HG02588 (cell line): ENCODE measurements at regions not wholly inside any gene's neighbourhood (a gene's known extent, or its start where the extent isn't known, plus 50 kb on each side); places are given as distances from the start of the nearest gene placed in this dataset.
"Not testable (repeated sequence)": the region's sequence is repeated elsewhere in the genome, so short reads cannot be mapped to it uniquely, and the experiment has no call there.

Experiments
- ATAC-seq: cut with Tn5 transposase; IDR thresholded peaks from one replicate; pipeline ENCODE4 v1.9.1; 2021; ENCODE audit warnings: mild to moderate bottlenecking, moderate library complexity; ENCODE audit not compliant: unreplicated experiment

DNA sequence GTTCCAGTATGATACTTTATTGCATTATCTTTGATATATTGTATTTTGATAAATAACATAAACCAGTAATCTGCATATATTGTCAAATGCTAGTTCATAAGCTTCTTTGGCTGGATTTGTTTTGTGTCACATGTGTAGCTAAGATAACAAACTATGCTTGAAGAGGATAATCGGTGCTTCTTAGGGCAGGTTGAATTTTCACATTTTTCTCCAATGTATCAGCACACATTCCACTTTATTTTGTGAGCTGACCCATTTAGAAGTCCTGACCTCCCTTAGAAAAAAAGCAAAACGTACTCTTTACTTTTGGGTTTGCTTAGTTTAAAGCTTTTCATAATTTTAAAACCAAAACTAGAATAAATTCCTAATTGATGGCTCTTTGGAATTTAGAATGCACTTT, 277.7 kb upstream of the DDHD1 start:
- ATAC-seq, result no peak

DNA sequence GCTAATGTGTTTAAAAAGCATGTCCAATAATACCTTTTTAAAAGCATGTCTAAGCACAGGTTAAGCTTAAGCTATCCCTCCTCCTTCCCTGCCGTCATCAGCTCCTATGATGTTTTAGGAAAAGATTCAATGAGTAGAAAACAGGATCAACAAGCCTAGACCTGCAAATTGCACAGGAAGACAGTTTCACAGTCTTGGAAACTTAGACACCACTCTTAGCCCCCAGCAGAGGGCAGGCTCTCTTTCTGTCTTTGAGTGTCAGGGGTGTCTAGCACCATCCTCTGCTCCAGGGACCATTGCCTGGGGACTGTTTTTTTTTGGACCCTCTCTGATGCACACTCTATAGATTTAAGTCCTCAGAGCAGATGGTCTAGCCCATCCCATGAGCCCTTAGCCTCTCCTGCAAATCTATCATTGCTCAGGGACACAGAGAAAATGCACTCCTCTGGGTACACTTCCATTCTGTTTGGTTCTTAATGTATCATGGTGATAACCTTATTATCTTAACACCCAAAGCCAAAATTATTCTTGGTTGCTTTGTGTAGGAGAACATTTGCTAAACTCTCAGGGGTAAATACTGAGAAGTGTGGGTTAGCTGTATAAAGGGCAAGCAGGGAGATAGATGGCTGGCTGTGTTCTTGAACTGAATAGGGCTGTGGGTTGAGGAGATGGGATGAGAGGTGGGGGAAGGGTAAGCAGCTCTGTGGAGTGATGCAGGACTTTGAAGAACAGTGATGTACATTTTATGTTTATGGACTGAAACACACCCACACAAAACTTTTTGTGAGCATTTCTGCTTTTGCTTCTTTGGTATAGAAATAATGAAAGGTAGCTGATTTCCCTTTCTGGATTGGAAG, 259.9 kb upstream of the DDHD1 start:
- no peak for ATAC-seq

DNA sequence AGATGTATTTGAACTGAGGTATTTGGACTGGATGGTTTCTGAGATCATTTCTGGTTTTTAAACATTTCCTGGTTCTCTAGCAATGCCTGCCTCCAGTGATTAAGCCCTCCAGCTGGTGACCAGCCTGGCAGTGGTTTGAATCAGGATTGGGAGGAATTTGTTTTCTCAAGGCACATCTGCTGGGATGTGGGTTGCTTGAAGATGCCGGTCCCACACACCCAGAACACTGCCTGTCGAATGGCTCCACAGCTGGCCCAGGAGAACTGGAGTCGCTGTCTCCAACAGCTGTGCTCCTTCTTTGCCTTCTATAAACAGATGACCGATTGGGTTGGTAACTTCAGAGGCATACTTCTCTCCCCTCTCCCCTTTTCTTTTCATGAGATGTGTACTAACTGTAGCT, 258.0 kb upstream of the DDHD1 start:
- no peak for ATAC-seq

DNA sequence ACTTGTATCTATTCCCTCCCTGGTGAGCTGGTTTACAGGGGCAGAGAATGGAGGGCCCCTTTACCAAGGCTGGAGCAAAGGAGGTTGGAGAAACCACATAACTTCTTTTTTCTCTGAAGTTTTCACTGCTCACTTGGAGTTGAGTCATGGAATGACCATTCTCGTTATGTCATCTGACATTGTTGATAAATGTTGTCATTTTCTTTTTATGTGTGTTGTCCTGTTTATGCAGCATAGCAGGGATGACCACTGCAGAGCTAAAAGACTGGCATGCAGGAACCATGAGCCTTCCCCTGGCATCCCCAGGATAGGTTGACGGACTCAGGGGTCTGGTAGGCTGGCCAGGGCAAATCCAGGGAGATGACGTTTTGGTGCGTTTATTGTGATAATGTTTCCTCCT, 256.8 kb upstream of the DDHD1 start:
- ATAC-seq, result no peak

DNA sequence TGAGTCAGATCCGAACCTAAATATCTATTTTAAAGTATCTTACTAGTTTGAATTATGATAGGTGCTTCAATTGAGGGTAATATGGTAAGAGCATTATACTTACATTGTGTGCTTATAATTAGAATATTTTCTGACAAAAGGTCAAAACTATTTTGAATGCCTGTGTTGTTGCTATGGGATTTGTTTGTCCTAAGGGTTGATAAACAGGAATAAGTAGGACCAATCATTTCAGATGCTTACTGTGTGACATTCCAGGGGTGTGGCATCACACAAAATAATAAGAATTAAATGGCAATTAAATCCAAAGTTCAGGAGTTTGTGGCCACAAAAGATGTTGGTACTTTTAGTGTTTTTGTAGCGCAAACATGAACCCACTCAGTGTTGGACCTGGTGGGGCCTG, 256.2 kb upstream of the DDHD1 start:
- no peak for ATAC-seq

DNA sequence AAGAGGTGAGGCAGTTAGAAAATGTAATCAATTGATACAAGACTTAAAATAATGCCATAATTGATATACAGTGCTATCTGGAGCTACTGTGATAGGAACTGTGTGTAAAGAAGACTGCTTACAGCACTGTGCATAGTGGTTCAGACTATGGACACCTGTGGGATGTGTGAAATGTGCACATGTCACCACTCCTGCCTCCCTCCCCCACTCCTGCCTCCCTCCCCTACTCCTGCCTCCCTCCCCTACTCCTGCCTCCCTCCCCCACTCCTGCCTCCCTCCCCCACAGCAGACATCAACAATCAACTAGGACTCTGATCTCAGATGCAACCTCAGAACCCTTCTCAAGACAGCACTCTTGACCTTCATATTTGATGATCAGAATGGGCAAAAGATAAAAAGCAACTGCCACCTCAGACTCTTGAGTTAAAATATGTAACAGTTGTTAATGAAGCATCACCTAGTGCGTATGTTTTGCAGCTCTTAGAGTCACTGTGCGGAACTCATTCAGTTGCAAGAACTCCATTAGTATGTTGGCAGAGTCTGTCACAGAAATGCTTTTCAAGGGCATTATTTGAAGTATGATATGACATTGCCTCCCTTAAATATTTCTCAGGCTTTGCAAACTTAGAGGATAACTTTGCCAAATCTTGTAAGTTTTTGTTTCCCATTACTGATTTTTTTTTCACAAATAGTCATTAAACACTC, 255.2 kb upstream of the DDHD1 start:
- no peak for ATAC-seq

DNA sequence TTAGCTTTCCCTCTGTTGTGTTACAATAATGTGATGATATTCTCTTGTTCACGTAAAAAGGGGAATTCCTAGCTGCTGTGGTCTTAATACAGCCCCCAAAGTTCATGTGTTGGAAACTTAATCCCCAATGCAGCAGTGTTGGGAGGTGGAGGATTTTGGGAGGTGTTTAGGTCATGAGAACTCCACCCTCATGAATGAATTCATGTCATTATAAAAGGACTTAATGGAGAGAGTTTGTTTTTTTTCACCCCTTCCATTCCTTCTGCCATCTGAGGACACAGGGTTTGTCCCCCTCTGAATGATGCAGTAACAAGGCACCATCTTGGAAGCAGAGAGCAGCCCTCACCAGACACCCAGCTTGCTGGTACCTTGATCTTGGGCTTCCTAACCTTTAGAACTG, 253.4 kb upstream of the DDHD1 start:
- no peak for ATAC-seq

DNA sequence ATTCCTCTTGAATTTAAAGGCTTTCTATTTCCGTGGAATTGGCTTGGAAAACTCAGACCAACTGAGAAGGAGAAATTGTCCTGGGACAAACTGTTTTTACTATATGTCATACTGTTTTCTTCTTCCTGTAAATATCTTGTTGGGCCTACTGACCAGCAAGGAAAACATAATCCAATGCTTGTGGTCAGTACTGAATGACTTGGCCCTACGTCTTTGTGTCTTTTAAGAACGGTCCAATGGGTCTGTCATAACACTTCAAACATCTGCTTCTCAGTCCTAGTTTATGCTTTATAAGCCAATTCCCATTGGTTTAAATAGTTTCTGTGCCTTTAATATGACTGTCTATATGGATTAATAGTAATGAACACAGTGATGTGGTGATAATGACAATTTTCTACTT, 248.5 kb upstream of the DDHD1 start:
- no peak for ATAC-seq

DNA sequence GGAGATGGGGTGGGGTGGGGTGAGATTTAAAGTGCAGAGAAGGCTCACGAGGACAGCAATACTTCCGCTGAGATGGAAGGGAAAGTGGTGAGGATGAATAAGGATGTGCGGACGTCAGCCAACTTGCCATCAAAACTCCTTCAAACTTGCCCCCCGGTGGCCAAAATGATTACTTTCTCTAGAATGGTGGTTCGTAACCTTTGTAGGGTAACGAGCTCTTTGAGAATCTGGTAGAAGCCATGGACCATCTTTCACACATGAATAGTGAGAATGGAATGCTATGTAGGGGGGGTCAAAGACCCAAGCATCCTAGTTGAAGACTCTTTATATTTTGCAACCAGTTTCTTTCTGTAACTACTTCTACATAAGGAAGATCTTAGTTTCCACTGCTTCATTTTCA, 245.9 kb upstream of the DDHD1 start:
- no peak for ATAC-seq

DNA sequence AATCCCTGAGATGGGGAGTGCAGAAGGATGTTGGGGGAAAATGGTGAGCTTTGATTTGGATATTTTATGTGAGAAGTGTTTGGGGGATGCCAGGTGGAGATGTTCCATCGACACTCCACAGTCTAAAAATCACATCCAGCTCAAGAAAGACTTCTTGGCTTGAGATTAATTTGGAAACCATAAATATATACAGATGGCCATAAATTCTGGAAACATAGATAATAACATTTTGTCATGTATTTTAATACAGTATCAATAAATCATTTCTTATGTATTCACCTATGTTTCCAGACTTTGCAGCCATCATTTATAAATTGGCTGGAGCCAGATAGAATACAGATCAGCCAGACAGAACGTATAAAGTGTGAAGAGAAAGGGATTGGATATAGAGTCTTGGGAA, 245.5 kb upstream of the DDHD1 start:
- no peak for ATAC-seq

DNA sequence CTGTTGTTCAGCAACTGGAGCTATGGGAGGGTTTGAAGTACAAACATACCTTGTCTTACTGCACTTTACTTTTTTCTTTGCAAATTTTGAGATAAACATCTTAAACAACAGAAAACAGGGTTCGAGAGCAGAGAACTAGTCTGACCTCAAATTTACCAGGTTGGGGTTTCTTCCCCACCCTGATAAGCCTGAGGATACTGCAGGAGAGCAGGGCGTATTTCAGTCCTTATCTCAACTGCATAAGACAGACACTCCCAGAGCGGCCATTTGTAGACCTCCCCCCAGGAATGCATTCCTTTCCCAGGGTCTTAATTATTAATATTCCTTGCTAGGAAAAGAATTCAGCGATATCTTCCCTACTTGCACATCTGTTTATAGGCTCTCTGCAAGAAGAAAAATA, 242.1 kb upstream of the DDHD1 start:
- not testable (repeated sequence) for ATAC-seq

DNA sequence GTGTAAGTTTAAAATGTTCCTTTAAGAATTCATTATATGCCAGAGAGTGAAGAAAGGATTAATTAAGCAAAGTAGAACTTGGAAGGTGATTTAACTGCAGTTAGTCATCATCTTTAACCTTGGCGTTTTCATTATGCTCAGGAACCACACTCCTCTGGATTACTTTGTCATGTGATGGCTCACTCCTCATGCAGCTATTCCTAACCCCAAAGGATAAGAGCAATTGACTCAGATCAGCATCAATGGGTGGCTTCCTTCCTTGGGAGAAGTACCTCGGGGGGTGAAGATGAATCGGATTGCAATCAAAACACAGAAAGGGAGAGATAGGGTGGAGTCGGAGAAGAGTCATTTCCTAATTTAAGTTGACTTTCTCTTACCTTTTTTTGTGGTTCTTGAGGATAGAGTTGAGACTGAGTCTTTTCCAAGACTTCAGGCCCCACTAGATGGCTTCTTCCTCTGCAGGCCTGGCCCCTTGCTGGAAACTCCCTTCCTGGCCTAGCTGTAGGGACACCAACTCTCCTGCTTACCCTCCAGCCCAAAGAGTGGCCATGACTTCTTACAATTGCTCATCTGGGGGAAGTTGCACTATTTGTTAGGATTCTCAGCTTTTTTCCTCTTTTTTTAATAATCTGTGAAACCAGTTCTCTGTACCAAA, 238.6 kb upstream of the DDHD1 start:
- ATAC-seq, result no peak

DNA sequence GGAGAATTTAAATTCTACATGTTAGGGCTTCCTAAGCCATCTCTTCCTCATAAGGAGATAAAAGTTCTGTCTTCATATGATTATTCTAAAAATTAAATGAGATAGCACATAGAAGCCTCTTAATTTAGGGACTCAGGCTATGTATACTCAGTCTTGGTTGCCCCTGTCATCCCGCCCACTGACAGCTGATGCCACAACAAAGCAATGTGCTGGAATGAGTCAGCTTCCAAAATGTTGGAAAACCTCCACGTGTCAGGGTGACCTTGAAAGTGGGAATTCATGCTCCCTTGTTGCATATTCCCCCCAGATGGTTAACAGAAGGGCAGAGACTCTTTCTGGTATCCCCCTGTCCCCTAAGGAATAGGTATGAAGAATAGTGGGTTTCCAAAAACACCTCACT, 238.0 kb upstream of the DDHD1 start:
- no peak for ATAC-seq

DNA sequence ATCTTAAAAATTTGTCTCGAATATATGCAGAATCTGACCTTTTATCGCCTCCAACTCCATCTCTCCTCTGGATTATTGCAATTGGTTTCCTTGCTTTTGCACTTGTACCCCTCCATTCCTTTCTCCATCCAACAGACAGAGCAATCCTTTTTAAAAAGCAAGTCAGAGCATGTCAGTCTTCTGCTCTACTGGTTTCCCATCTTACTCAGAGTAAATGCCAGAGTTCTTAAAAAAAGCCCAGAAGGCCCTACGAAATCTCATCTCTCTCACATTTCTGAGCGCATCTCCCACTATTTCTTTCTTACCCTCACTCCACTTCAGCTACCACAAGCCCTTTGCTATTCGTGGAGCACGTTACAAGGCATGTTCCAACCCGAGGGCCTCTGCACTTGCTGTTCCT, 236.9 kb upstream of the DDHD1 start:
- ATAC-seq, result no peak

DNA sequence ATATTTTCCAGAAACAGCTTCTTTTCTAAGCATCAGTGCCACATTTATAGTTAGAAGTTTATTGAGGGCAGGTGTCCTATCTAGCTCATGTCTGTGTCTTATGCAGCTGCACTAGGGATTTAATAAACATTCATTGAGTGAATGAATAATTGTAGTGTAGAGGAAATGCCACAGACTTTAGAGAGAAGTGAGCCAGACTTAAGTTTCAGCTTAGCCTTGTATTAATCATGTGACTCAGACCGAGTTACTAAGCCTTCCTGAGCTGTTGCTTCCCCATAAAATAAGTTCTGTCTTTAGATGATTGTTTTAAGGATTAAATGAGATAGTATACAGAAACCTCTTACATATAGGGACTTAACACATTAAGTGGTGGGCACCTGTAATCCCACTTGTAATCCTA, 236.1 kb upstream of the DDHD1 start:
- ATAC-seq, result no peak

DNA sequence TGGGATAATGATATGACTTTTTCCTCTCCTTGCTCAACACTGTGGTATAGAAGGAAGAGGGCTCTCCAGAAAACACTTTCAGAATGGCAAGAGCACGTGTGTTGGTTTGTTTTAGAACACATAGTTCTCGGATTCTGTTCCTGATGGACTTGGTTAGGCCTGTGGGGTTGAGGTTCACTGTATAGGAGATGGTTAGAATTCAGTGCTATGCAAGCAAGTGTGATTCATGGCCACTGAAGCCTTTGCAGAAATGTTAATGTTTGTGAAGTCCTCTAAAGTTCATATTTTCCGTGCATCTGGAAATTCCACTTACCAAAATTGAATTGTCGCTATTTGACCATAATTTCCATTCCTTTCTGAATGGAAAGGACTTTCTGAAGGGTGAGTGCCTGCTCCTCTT, 233.2 kb upstream of the DDHD1 start:
- no peak for ATAC-seq

DNA sequence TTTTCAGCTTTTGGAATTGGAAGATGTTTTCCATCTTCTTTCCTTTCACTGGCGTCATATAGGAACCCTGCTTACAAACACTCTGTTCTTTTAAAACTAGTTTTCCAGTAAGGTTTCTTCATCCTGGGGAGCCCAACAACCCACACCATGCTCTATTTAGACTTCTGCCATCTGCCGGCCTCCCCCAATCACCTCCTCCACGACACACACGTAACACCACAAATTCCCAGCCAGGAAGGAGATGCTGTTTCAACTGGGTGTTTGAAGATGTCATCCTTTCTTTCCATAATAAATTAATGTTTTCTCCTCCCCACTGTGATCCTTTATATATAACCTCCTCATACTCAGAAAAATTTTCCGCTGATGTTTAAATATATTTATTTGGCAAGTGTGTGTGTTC, 231.4 kb upstream of the DDHD1 start:
- ATAC-seq, result no peak

DNA sequence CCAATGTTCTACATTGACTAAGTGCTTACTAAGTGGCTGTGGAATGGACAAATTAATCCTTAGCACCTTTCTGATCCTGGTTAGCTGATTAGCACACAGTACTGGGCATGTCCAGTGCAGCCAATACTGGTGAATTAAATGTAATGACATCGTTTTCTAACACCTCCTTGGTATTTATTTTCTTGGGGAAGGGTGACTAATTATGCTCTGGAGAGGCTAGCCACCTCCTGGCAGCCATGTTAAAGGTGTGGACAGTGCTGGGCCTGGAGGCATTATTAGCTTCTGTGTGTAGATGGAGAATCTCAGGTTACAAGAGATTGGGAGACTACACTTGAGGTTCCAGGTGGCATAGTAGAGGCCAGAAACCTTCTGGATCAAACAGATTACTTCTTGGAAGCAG, 230.9 kb upstream of the DDHD1 start:
- no peak for ATAC-seq

DNA sequence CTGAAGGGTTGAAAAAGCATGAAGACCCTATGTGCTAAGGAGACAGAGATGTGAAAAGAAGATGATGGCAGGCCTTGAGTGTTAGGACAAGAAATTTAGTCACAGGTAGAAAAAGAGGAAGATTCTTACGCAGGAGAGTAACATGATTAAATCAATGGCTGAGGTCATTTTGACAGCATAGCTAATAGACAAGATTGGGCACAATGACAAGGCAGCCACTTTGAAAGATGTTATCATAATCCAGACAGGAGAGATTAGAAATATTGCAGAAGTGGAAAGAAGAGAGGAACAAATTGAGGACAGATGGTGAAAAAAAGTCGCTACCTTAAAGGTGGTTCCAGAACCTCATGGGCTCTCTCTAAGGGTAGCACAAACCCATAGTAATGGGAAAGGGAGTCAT, 228.8 kb upstream of the DDHD1 start:
- ATAC-seq, result no peak

DNA sequence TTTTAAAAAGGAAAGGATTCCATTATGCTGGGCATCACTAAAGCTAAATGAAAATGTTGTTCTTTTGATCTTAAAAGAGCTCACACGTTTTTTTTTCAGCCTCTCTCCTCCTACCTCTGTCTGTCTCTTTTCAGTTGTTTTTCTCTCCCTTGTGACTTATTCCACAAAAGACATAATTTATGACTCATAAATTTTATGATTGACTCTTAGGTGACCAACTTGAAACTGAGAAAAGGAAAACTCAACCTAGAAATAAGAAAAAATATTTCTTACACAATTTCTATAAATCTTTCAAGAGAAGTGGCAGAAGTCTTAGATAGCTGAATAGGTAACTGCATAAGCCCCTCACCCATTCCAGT, 227.7 kb upstream of the DDHD1 start:
- ATAC-seq, result no peak

DNA sequence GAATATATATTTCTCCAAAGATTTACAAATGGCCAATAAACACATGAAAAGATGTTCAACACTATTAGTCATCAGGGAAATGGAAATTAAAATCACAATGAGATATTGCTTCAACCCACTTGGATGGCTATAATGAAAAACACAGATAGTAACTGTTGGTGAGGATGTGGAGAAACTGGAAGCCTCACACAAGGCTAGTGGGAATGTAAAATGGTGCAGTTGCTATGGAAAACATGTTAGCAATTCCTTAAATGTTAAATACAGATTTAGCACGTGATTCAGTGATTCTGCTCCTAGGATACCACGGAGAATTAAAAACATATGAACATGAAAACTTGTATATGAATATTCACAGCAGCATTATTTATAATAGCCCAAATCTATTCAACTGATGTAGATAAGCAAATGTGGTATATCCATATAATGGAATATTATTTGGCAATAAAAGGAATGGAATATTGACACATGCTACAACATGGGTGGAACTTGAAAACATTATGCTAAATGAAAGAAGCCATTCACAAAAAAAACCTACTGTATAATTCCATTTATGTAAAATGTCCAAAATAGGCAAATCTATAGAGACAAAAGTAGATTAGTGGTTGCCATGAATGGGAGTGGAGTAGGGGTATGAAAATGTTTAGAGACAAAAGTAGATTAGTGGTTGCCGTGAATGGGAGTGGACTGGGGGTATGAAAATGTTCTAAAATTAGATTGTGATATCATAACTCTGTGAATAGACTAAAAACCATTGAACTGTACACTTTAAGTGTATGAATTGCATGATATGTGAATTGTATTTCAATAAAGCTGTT, 227.1 kb upstream of the DDHD1 start:
- ATAC-seq, result no peak
